PC-9 (cell line): ENCODE measurements at regions not wholly inside any gene's neighbourhood (a gene's known extent, or its start where the extent isn't known, plus 50 kb on each side); places are given as distances from the start of the nearest gene placed in this dataset.

Source experiments
- EZH2 ChIP-seq: fragments of 200-600 bp; sonication (generic); IDR thresholded peaks from 2 replicates; pipeline ENCODE4 v1.8.0; 2017; ENCODE audit warnings: antibody characterized with exemption, low read depth
- TF ChIP-seq, protein P1 (sequence below): fragments of 200-600 bp; sonication (generic); conservative IDR thresholded peaks from 2 replicates; pipeline ENCODE4 v1.6.1; 2017; ENCODE audit warnings: mixed run types, antibody characterized with exemption, mild to moderate bottlenecking, moderate library complexity

GRCh38 chr14:97036086-97036852 lies 239.1 kb downstream of the VRK1 start:
- TF ChIP-seq, protein P1, sequence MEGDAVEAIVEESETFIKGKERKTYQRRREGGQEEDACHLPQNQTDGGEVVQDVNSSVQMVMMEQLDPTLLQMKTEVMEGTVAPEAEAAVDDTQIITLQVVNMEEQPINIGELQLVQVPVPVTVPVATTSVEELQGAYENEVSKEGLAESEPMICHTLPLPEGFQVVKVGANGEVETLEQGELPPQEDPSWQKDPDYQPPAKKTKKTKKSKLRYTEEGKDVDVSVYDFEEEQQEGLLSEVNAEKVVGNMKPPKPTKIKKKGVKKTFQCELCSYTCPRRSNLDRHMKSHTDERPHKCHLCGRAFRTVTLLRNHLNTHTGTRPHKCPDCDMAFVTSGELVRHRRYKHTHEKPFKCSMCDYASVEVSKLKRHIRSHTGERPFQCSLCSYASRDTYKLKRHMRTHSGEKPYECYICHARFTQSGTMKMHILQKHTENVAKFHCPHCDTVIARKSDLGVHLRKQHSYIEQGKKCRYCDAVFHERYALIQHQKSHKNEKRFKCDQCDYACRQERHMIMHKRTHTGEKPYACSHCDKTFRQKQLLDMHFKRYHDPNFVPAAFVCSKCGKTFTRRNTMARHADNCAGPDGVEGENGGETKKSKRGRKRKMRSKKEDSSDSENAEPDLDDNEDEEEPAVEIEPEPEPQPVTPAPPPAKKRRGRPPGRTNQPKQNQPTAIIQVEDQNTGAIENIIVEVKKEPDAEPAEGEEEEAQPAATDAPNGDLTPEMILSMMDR = no peak
- no peak for TF ChIP-seq EZH2
